Activated CD4-positive, alpha-beta T cell treated with anti-CD3 and anti-CD28 coated beads, Interleukin-2, Interleukin-4, amounts not matched to agents 100 ng/mL and 50 ng/mL, durations not matched to agents 16 hours and 8 hours (primary cell): ENCODE measurements at regions not wholly inside any gene's neighbourhood (a gene's known extent, or its start where the extent isn't known, plus 50 kb on each side); places are given as distances from the start of the nearest gene placed in this dataset.
"Not testable (repeated sequence)": the region's sequence is repeated elsewhere in the genome, so short reads cannot be mapped to it uniquely, and the experiment has no call there.

Experiments used
- DNase-seq: peaks from one replicate; pipeline ENCODE4 v3.0.0-alpha.2; 2020; ENCODE audit warnings: low spot score

- DNase-seq = no peak
Measured at GRCh38 chr5:174489920-174490597, 234.3 kb upstream of the MSX2 start.

GRCh38 chr5:174490728-174491127 lies 233.7 kb upstream of the MSX2 start:
- DNase-seq = no peak

- no peak for DNase-seq
Measured at GRCh38 chr5:174491265-174491664, 233.1 kb upstream of the MSX2 start.

- DNase-seq = no peak
Measured at GRCh38 chr5:174491761-174492350, 232.5 kb upstream of the MSX2 start.

- DNase-seq = no peak
Measured at GRCh38 chr5:174493530-174493929, 230.9 kb upstream of the MSX2 start.

GRCh38 chr5:174497939-174498338 lies 226.4 kb upstream of the MSX2 start:
- DNase-seq = not testable (repeated sequence)

GRCh38 chr5:174498575-174498974 lies 225.8 kb upstream of the MSX2 start:
- not testable (repeated sequence) for DNase-seq

- no peak for DNase-seq
Measured at GRCh38 chr5:174500636-174501035, 223.7 kb upstream of the MSX2 start.

- no peak for DNase-seq
Measured at GRCh38 chr5:174501461-174502069, 222.8 kb upstream of the MSX2 start.

- DNase-seq = no peak
Measured at GRCh38 chr5:174503086-174503460, 221.3 kb upstream of the MSX2 start.

GRCh38 chr5:174503461-174504265 lies 220.7 kb upstream of the MSX2 start:
- DNase-seq = no peak

- DNase-seq = no peak
Measured at GRCh38 chr5:174504266-174504726, 220.1 kb upstream of the MSX2 start.

GRCh38 chr5:174505621-174506020 lies 218.8 kb upstream of the MSX2 start:
- no peak for DNase-seq

- not testable (repeated sequence) for DNase-seq
Measured at GRCh38 chr5:174510782-174511453, 213.5 kb upstream of the MSX2 start.

GRCh38 chr5:174511714-174512253 lies 212.6 kb upstream of the MSX2 start:
- no peak for DNase-seq

- DNase-seq = no peak
Measured at GRCh38 chr5:174514325-174514724, 210.1 kb upstream of the MSX2 start.

- DNase-seq = no peak
Measured at GRCh38 chr5:174514983-174515394, 209.4 kb upstream of the MSX2 start.

- no peak for DNase-seq
Measured at GRCh38 chr5:174516741-174517140, 207.6 kb upstream of the MSX2 start.

GRCh38 chr5:174518512-174518911 lies 205.9 kb upstream of the MSX2 start:
- DNase-seq = no peak

GRCh38 chr5:174520420-174521396 lies 203.7 kb upstream of the MSX2 start:
- DNase-seq = no peak

GRCh38 chr5:174521449-174521848 lies 202.9 kb upstream of the MSX2 start:
- no peak for DNase-seq
